ENCODE measurements at regions not wholly inside any gene's neighbourhood (a gene's known extent, or its start where the extent isn't known, plus 50 kb on each side); places are given as distances from the start of the nearest gene placed in this dataset.

DNA sequence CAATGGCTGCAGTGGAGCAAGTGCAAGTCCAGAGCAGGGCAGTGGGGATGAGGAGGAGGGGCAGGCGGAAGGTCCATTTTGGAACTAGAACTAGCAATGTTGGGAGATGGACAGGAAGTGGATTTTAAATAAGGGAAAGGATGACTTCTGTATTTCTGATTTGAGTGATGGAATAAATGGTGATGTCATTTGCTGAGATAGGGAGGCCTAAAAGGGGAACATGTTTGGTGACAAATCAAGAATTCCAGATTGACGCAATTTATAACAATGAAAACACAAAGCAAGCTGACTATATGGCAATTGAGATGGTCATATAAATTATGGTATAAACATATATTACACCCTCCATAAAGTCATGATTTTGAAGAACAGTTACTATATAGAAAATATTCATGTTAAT, 209.3 kb downstream of the SS18 start:
- intact Hi-C loops (cut with DNase I), result no loop called here
- Histone ChIP-seq H3K27me3 (replicated peaks; ENCODE audit: insufficient read depth) (no peaks in the 10 kb centered on the region), H3K36me3 (no peaks in the 10 kb centered on the region), H3K9me3 (no peaks in the 10 kb centered on the region), H3K27ac (no peak overlapping the region), H3K4me3 (no peak overlapping the region), H3K4me1 (replicated peaks) (no peaks in the 10 kb centered on the region)
- 97% methylated on average over 2 of the region's 2 CpGs for WGBS
- no peak for TF ChIP-seq POLR2AphosphoS5 (IDR thresholded peaks at IDR 0.05)
- TF ChIP-seq POLR2A (IDR thresholded peaks at IDR 0.05), result no peak
- TF ChIP-seq, protein P1, sequence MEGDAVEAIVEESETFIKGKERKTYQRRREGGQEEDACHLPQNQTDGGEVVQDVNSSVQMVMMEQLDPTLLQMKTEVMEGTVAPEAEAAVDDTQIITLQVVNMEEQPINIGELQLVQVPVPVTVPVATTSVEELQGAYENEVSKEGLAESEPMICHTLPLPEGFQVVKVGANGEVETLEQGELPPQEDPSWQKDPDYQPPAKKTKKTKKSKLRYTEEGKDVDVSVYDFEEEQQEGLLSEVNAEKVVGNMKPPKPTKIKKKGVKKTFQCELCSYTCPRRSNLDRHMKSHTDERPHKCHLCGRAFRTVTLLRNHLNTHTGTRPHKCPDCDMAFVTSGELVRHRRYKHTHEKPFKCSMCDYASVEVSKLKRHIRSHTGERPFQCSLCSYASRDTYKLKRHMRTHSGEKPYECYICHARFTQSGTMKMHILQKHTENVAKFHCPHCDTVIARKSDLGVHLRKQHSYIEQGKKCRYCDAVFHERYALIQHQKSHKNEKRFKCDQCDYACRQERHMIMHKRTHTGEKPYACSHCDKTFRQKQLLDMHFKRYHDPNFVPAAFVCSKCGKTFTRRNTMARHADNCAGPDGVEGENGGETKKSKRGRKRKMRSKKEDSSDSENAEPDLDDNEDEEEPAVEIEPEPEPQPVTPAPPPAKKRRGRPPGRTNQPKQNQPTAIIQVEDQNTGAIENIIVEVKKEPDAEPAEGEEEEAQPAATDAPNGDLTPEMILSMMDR (IDR thresholded peaks at IDR 0.05), result no peak
- no peak for DNase-seq (ENCODE audit: low spot score)

DNA sequence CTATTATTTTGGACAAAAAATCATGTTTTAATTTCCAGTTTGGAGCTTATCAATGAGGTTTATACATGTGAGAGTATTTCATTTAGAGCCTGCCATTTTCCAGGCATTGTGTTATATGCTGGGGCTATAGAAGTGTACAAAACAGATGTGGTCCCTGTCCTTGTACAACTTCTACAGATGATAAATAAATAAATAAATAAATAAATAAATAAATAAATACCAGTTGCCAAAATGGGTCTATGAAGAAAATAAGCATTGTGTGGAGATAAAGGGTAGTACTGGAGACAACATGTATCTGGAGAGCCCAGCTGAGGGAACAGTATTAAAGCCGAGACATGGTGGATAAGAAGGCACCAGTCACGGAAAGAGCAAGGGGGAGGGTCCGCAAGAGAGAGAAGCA, 210.0 kb downstream of the SS18 start:
- WGBS, result 98% methylated on average over 3 of the region's 3 CpGs
- H3K4me3 ChIP-seq, result no peak overlapping the region
- no peak overlapping the region for H3K27ac ChIP-seq
- H3K9me3 ChIP-seq, result no peaks in the 10 kb centered on the region
- TF ChIP-seq POLR2AphosphoS5 (IDR thresholded peaks at IDR 0.05), result no peak
- no peak for TF ChIP-seq POLR2A (IDR thresholded peaks at IDR 0.05)
- TF ChIP-seq, protein P1 (IDR thresholded peaks at IDR 0.05), result no peak
- H3K27me3 ChIP-seq (replicated peaks; ENCODE audit: insufficient read depth), result no peaks in the 10 kb centered on the region
- no peaks in the 10 kb centered on the region for H3K36me3 ChIP-seq
- DNase-seq (ENCODE audit: low spot score), result no peak
- intact Hi-C loops (cut with DNase I), result no loop called here
- H3K4me1 ChIP-seq (replicated peaks), result no peaks in the 10 kb centered on the region

DNA sequence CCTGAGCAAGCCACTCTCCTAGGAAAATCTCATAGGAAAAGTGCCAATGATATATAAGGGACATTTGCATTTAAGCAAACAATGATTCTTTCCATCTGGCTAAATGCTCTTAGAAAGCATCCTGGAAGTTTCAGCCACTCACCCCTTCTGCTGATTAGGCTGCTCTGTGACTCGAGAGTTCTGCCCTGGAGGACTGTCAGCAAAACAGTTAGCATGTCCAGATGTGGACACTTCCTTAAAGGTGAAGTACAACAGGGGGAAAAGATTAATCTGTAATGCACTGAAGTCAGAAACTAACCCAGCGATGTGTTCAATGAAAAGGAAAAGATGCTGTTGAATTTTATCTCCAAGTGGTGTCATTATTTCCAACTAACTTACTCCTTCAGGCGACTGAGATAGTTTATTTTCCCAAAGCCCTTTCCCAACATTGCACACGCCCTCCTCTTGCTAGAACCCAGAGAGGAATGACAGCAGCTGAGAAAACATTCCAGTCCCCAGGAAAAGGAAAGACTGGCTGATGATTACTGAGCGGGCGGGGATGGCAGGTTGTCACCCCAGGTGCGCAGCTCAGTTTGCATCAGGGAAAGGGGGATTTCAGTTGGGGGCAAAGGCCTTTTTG, 214.0 kb downstream of the SS18 start:
- TF ChIP-seq, protein P1 (IDR thresholded peaks at IDR 0.05), result no peak
- TF ChIP-seq POLR2A (IDR thresholded peaks at IDR 0.05), result no peak
- TF ChIP-seq POLR2AphosphoS5 (IDR thresholded peaks at IDR 0.05), result no peak
- Histone ChIP-seq H3K36me3 (no peaks in the 10 kb centered on the region), H3K27me3 (replicated peaks; ENCODE audit: insufficient read depth) (no peaks in the 10 kb centered on the region), H3K4me1 (replicated peaks) (no peaks in the 10 kb centered on the region), H3K9me3 (no peaks in the 10 kb centered on the region), H3K4me3 (no peak overlapping the region), H3K27ac (no peak overlapping the region)
- 53% methylated on average over 7 of the region's 7 CpGs for WGBS
- DNase-seq (ENCODE audit: low spot score), result no peak
- intact Hi-C loops (cut with DNase I), result no loop called here

DNA sequence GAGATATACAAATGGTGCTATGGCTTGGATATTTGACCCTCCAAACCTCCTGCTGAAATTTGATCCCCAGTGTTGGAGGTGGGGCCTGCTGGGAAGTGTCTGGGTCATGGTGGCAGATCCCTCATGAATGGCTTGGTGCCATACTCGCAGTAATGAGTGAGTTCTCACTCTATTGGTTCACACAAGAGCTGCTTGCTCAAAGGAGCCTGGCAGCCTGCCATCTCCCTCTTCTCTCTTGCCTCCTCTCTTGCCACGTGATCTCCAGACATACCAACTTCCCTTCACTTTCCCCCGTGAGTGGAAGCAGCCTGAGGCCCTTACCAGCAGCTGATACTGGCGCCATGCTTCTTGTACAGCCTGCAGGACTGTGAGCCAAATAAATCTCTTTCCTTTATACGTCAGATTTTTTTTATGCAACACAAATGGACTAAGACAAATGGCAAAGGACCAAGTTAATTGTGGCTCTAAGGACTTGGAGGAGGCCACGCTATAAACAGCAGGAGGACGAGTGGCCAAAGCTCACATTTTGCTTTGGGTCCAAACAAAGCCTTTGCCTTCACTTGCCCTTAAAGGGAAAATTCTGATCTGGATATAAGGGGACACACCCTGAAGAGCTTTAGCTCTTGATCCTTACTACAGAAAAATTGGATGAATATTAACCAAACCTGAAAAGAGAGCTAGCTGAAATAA, 214.7 kb downstream of the SS18 start:
- H3K9me3 ChIP-seq, result no peaks in the 10 kb centered on the region
- no peak overlapping the region for H3K27ac ChIP-seq
- 55% methylated on average over 7 of the region's 7 CpGs for WGBS
- H3K4me1 ChIP-seq (replicated peaks), result no peaks in the 10 kb centered on the region
- intact Hi-C loops (cut with DNase I), result no loop called here
- TF ChIP-seq POLR2AphosphoS5 (IDR thresholded peaks at IDR 0.05), result no peak
- TF ChIP-seq POLR2A (IDR thresholded peaks at IDR 0.05), result no peak
- TF ChIP-seq, protein P1 (IDR thresholded peaks at IDR 0.05), result no peak
- H3K4me3 ChIP-seq, result no peak overlapping the region
- H3K36me3 ChIP-seq, result no peaks in the 10 kb centered on the region
- H3K27me3 ChIP-seq (replicated peaks; ENCODE audit: insufficient read depth), result no peaks in the 10 kb centered on the region
- no peak for DNase-seq (ENCODE audit: low spot score)

DNA sequence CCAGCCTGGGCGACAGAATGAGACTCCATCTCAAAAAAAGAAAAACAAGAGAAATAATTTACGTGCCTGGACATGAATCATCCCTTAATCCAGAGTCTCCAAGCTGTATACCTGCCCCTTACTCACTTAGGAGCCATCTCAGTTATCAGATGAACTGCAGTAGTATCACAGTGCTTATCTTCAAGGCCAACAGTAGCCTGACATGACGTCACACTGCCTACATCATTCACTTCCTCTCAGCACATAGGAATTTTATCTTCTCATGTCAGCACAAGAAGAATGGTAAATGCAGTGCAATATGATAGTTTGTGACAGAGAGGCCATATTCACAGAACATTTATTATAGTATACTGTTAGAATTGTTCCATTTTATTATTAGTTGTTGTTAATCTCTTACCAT, 216.6 kb downstream of the SS18 start:
- Histone ChIP-seq H3K27ac (no peak overlapping the region), H3K4me3 (no peak overlapping the region), H3K4me1 (replicated peaks) (no peaks in the 10 kb centered on the region), H3K36me3 (no peaks in the 10 kb centered on the region), H3K9me3 (no peaks in the 10 kb centered on the region), H3K27me3 (replicated peaks; ENCODE audit: insufficient read depth) (no peaks in the 10 kb centered on the region)
- intact Hi-C loops (cut with DNase I), result no loop called here
- no peak for DNase-seq (ENCODE audit: low spot score)
- TF ChIP-seq POLR2A (IDR thresholded peaks at IDR 0.05), result no peak
- TF ChIP-seq POLR2AphosphoS5 (IDR thresholded peaks at IDR 0.05), result no peak
- TF ChIP-seq, protein P1 (IDR thresholded peaks at IDR 0.05), result no peak
- 68% methylated on average over 3 of the region's 3 CpGs for WGBS
